Stimulated activated CD8-positive, alpha-beta memory T cell treated with anti-CD3 and anti-CD28 coated beads, Interleukin-2, amount 100 ng/mL, for 48 hours (primary cell): ENCODE measurements at regions not wholly inside any gene's neighbourhood (a gene's known extent, or its start where the extent isn't known, plus 50 kb on each side); places are given as distances from the start of the nearest gene placed in this dataset.

Source experiments
- DNase-seq, 2 donors: peaks; one replicate each; pipeline ENCODE4 v3.0.0-alpha.2; 2020; ENCODE audit warnings: low read depth in 2 of 2

GRCh38 chr6:122063076-122063475 lies 336.4 kb upstream of the HSF2 start:
- DNase-seq = no peak

DNA sequence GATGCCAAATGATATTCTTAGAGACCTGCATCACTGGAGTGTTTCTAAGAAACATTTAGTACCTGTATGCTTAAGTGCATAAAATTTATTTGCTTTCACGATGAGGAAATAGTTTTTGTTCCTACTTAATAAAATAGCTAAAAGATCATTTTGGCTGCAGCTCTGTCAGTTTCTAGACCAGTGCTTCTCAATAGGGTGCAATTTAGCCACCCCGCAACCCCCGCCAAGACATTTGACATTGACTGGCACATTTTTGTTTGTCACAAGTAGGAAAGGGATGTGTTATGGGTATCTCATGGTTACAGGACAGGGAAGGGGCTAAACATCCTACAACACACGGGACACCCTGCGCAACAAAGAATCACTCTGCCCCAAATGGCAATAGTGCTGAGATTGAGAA lies 335.7 kb upstream of the HSF2 start:
- DNase-seq = no peak

DNA sequence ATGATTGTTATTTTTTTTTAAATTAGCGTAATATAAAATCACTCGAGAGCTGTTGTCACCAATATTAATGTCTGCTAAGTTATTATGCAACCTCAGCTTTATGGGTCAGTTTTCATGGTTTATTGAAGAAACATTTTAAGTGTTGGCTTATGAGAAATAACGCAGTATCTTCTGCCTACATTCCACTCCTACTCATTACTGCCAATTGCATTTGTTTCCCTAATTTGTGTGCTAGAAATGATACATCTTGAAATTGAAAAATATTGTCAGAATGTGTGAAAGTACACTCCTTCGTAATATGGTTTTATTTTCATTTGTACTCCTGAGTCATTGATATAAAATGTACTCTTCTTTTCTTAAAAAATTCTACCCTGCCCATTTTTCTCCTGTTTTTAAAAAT lies 333.3 kb upstream of the HSF2 start:
- no peak for DNase-seq

- DNase-seq = no peak
Observed at GRCh38 chr6:122068291-122068769, 331.1 kb upstream of the HSF2 start.

- no peak for DNase-seq
Observed at GRCh38 chr6:122069932-122070331, 329.5 kb upstream of the HSF2 start.

- no peak for DNase-seq
Observed at GRCh38 chr6:122072014-122072647, 327.3 kb upstream of the HSF2 start.

DNA sequence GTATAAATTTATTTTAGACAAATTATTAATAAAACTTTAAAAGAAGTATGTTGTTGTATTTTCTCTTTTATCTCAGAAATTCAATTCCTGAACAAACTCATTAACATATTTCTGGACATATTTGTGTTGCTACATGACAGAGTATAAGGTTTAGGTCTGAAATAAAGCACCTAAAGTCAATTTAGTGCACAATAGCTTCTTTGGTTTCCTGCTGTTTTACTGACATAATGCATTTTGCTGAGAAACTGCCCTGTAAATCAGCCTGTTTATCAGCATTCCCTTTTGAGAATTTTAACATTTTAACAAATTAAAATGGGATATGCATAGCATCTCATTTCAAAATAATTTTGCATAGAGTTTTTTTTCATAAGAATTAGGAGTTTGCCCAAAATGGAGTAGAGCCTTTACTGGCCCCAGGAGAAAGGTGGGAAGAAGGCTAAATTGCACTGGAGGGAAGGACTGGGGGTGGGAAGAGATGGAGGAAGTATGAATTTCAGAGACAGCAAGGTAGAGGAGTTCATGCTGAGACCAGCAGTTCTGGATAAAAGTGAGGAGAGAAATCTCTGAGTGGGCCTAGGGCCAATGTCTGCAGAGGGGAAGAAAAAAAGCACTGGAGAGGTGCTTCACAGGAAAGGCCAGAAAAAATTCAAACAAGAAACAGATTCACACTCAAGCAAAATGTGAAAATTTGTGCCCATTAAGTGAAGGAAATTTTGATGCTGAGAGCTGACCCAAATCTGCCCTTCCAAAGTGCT lies 324.2 kb upstream of the HSF2 start:
- no peak for DNase-seq

GRCh38 chr6:122075917-122076316 lies 323.5 kb upstream of the HSF2 start:
- no peak for DNase-seq

DNA sequence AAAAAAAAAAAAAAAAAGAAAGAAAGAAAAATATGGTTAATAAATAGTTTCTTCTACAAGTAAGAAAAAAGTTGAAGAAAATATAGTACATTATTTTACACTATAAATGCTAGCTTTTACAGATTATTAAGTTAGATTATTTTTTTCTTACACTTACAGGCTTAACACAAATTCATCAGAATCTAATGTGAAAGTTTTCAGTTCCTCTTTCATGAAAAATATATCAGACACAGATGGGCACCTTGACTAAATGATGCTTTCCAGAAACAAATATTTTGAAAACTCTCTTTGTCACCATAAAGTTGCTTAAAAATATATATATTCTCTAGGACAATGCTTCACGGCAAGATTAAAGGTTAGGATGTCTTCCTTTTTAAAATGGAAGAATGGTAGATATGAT lies 321.8 kb upstream of the HSF2 start:
- DNase-seq = no peak

GRCh38 chr6:122078481-122078880 lies 321.0 kb upstream of the HSF2 start:
- DNase-seq = no peak

- no peak for DNase-seq
Observed at GRCh38 chr6:122079916-122080315, 319.5 kb upstream of the HSF2 start.

DNA sequence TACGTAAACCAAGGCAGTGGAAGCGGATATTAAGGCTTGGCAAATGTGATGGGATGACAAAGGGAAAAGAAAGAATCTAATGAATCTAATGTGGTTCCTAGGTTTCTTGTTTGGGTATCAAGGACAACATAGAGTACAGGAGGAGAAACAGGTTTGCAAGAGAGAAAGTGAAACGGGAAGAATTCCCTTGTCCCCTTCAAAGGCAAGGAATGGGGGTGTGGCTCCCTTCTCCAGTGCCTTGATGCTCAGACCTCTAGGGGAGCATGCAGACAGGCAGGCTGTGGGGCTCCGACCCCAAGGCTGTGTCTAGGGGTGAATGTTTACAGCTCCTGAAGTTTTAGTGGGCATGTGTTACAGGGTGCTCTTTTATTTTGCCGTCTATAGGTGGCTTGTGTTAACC lies 317.5 kb upstream of the HSF2 start:
- no peak for DNase-seq

- no peak for DNase-seq
Observed at GRCh38 chr6:122082370-122082769, 317.1 kb upstream of the HSF2 start.

GRCh38 chr6:122092366-122092765 lies 307.1 kb upstream of the HSF2 start:
- no peak for DNase-seq

- no peak for DNase-seq
Observed at GRCh38 chr6:122098201-122098678, 301.2 kb upstream of the HSF2 start.

GRCh38 chr6:122102026-122102425 lies 297.4 kb upstream of the HSF2 start:
- no peak for DNase-seq

DNA sequence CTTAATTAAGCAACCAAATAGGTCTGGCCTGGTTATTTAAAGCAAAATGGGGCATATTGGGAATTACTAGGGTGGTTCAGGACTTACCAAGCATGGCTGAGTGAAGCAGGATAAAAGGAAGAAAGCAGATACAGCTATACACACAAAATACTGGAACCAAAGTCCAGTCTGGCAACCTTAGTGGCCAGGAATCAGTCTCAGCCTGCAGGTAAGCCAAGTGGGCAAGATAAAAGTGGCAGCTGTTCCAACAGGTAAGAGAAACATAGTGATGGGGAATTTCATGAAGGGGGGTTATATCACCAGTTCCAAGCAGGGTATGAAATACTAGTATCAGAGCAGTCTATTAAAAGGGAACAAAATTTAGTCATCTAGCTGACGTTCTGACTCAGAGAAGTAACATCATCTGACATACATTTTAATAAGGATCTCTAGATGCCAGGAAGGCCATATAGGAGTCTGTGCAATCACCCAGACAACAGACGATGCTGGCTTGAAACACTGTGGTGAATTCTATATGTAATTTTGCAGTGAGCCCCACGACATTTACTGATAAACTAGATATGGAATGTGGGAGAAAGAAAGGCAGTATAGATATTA lies 292.1 kb upstream of the HSF2 start:
- DNase-seq = no peak

DNA sequence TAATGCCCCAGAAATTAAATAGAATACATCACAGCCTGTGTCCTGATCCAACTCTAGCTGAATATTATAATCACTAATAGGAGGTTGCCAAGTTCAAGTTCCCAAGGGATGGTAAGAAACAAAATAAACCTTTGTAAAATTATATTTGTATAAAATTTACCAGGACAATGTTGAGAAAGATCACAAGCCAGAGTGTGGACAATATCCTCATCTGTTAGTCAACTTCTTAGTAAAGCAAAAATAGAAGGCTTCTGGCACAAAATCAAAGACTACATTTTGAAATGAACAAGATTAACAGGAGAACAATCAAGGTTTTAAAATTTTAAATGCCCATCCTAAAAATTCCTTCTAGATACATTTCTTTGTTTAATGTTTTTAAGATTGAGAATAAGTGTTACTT lies 290.4 kb upstream of the HSF2 start:
- no peak for DNase-seq

DNA sequence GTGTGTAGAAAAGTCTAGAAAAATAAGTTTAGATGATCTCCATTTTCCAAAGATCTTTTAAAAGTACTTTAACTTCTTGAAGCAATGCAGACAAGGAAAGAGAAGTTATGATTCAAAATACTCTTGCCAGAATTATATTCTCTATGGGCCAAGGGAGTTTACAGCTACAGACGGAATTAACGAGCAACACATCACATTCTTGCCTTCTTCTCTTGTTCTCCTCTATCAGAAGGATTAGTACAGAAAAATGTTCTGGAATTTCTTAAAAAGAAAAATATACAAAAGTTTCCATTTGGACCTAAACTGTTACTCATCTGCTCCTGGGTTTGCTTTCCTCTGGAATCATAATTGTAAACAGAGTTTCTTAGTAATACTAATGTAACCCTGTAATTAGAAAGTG lies 284.7 kb upstream of the HSF2 start:
- DNase-seq = no peak

- no peak for DNase-seq
Observed at GRCh38 chr6:122116119-122116834, 283.2 kb upstream of the HSF2 start.

GRCh38 chr6:122116835-122117627 lies 282.4 kb upstream of the HSF2 start:
- DNase-seq = no peak
